Erythroblast (primary cell): ENCODE measurements at regions not wholly inside any gene's neighbourhood (a gene's known extent, or its start where the extent isn't known, plus 50 kb on each side); places are given as distances from the start of the nearest gene placed in this dataset.
A peak's percentile ranks its signal among the peaks of the same experiment; 100 is the strongest.
"Not testable (repeated sequence)": the region's sequence is repeated elsewhere in the genome, so short reads cannot be mapped to it uniquely, and the experiment has no call there.

Experiments
- DNase-seq, 2 experiments: peaks; one replicate each; lab custom pipeline; 2025; lab: John Stamatoyannopoulos, UW
- GATA1 ChIP-seq: IDR thresholded peaks from 2 replicates; pipeline ENCODE4 v1.6.1; 2011; ENCODE audit warnings: low read depth, mild to moderate bottlenecking, control low read depth, low read length, moderate library complexity
- POLR2A ChIP-seq: IDR thresholded peaks from 2 replicates; pipeline ENCODE4 v1.6.1; 2011; ENCODE audit warnings: mild to moderate bottlenecking, low read length

- TF ChIP-seq POLR2A (no peak), GATA1 (no peak)
- DNase-seq: no peak
Measured at GRCh38 chr10:21364196-21365114, 161.0 kb downstream of the SKIDA1 start.

DNA sequence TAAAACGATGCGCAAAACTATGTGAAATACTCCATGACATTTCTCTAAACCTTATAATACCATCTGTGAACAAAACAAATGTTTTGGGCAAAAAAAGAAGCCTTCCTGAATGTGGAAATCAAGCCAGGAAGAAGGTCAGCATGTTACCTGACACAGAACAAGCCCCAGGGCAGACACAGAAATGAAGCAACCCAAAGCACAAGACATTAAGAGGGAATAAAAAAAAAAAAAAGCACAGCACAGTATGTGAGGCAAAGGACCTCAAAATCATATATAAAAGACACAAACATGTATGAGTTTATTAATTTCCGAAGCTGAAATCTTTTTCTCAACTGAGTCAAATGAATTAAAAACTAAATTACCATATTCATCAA, 161.8 kb downstream of the SKIDA1 start:
- no peak for DNase-seq
- TF ChIP-seq POLR2A: no peak
- no peak for TF ChIP-seq GATA1

DNA sequence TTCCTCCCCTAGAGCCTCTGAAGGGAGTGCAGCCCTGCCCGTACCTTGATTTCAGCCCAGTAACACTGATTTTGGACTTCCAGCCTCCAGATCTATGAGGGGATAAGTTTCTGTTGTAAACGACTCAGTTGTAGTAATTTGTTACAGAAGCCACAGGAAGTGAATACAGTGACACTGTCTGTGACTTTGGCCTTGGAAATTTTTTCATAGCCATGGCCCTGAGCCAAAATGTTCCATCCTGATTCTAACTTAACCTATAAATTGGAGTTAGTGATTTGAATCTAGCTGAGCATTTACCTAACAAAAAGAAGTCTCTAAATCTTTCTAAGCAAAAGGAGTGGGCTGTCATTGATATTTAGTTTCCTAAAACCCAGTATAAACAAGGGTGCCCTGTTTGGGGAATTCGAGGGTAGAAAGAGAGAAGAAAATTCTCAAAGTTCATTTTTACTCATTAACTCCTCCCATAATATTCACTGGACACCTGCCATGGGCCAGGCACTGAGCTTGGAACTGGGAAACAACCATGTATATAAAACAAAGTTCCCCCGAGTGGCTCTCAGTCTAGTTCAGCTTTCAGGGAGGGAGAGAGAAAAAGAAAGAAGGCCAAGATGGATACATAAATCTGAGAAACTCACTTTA, 162.3 kb downstream of the SKIDA1 start:
- no peak for DNase-seq
- TF ChIP-seq GATA1: no peak
- TF ChIP-seq POLR2A: no peak

- TF ChIP-seq POLR2A: no peak
- TF ChIP-seq GATA1: no peak
- DNase-seq: no peak
Measured at GRCh38 chr10:21359202-21359601, 166.3 kb downstream of the SKIDA1 start.

DNA sequence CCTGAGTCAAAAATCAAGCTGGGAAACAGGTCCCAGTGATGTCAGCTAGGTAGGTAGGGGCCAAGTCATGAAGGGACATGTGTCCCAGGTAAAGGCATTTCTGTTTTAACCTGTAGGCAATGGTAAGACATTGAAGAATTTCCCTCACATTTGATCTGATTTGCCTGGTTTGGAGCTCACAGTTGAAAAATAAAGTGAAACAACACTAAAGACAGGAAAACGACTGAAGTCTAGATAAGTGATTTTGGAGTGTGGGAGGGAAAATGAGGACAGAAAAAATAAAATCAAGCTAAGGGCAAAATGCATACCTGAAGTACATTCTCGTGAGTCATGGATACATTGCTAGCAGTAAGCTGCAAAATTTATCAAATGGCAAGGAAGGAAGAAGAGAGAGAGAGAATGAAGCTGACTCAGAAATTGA, 169.9 kb downstream of the SKIDA1 start:
- TF ChIP-seq POLR2A (no peak), GATA1 (no peak)
- DNase-seq: no peak

GRCh38 chr10:21352886-21353285, 172.6 kb downstream of the SKIDA1 start:
- DNase-seq: no peak

GRCh38 chr10:21351594-21351993, 173.9 kb downstream of the SKIDA1 start:
- peak in 1 of 2 experiments; percentile 39 for DNase-seq

More at GRCh38 chr10:21352886-21353285, 172.6 kb downstream of the SKIDA1 start:
- TF ChIP-seq GATA1: no peak
- no peak for TF ChIP-seq POLR2A

GRCh38 chr10:21349912-21350286, 175.6 kb downstream of the SKIDA1 start:
- no peak for DNase-seq
- TF ChIP-seq GATA1 (no peak), POLR2A (no peak)

- TF ChIP-seq POLR2A: no peak
- no peak for TF ChIP-seq GATA1
Measured at GRCh38 chr10:21347785-21348170, 177.7 kb downstream of the SKIDA1 start.

GRCh38 chr10:21347043-21347784, 178.3 kb downstream of the SKIDA1 start:
- DNase-seq: no peak
- TF ChIP-seq GATA1: no peak
- TF ChIP-seq POLR2A: no peak

More at GRCh38 chr10:21347785-21348170, 177.7 kb downstream of the SKIDA1 start:
- no peak for DNase-seq

DNA sequence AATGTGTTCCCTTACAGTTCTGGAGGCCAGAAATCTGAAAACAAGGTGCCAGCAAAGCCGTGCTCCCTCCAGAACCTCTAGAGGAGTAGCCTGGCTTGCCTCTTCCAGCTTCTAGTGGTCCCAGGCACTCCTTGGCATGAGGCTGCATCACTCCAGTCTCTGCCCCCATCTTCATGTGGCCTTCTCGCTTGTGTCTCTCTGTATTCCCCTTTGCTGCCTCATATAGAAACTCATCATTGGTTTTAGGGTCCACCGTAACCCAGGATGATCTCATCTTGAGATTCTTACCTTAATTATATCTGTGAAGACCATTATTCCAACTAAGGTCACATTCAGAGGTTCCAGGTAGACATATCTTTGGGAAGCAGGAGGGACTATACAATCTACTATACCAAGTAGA, 182.4 kb downstream of the SKIDA1 start:
- no peak for DNase-seq
- no peak for TF ChIP-seq GATA1
- TF ChIP-seq POLR2A: no peak

- not testable (repeated sequence) for DNase-seq
Measured at GRCh38 chr10:21342499-21342898, 183.0 kb downstream of the SKIDA1 start.

DNA sequence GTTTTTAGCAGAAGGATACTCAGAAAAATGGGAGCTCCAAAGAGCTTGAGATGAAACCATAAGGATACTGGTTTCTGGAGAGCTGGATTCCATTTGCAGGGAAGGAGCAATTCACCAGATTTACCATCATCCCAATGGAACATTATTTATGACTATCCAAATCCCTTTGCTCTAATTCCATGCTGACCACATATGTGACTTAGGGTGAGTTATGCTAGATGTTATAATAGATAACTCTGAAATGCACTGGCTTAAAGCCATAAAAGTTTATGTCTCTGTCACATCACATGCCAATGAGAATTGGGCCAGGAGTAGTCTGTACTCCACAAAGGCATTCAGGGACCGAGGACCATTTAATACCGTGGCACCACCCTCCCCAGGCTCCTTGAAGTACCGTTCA, 185.2 kb downstream of the SKIDA1 start:
- DNase-seq: no peak
- TF ChIP-seq GATA1: no peak
- no peak for TF ChIP-seq POLR2A

DNA sequence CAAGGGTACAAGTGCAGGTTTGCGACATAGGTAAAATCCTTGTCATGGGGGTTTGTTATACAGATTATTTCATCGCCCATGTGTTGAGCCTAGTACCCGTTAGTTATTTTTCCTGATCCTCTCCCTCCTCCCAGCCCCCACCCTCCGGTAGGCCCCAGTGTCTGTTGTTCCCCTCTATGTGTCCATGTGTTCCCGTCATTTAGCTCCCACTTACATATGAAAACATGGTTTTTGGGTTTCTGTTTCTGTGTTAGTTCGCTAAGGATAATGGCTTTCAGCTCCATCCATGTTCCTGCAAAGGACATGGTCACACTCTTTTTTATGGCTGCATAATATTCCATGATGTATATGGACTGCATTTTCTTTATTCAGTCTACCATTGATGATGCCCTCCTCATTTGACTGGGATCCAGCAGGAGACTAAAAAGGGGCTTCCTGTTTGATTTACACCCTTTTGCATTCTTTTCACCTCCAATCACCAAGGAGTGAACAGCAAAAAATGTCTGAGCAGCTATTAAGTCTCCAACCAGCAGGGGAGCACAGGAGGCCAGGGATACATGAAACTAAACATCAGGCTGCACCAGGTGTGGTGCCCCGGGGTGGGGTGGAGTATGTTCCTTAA, 188.2 kb downstream of the SKIDA1 start:
- DNase-seq: no peak
- TF ChIP-seq GATA1 (no peak), POLR2A (no peak)
